NCI-H774 (cell line): ENCODE measurements at regions not wholly inside any gene's neighbourhood (a gene's known extent, or its start where the extent isn't known, plus 50 kb on each side); places are given as distances from the start of the nearest gene placed in this dataset.

Experiments used
- DNase-seq: peaks from one replicate; lab custom pipeline; 2025; lab: John Stamatoyannopoulos, UW

DNA sequence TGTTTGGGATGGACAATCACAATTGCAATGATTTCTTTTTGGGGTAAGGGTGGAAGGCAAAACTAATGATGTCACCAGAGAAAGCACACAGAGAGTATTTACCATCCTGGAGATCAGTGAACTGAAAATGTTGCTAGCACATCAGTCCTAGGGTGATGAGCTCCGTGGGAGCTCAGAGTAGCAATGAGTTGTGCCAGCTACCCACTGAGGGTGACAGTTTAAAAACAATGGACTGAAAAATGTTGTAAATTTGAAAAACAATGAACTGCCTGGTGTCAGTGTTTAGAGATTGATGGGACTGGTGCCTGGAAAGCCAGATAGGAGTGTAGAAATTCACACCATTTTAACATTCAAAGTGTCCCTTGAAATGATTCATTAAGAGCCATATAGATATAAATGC, 198.5 kb downstream of the ATP23 start:
- no peak for DNase-seq

DNA sequence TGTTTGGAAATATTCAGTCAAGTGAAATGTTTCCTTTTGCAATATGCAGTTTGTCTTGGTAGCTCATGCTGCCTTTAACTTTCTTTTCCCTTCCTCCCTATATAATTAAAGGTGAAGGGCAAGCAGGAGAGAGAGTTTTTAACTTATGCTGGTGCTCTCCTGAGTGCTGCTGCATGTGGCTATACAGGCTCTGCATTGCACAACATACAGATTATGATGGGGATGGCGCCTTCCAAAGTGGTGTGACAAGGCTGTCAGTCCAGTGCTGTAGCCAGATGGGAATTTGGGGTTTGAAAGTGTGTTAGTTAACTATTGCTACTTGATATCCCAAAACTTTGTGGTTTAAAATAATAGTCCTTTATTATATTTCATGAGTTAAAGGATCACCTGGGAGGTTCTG, 199.0 kb downstream of the ATP23 start:
- no peak for DNase-seq

DNA sequence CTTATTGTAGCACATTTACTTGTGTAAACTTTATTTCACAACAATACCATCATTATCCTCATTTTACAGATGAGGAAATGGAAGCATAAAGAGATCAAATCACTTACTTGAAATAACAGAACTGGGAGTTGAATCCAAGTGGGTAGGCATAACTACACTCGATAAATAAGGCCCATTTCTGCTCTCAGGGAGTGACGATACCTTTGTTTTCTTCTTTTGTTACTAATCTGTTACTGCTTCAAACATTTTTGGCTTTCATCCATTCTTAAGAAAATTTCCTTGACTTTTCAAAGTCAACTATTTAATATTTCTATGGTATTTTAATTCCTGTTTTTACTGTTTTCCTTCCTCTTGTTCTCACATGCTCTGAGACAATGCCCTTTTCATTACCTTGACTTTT, 201.6 kb downstream of the ATP23 start:
- no peak for DNase-seq

DNA sequence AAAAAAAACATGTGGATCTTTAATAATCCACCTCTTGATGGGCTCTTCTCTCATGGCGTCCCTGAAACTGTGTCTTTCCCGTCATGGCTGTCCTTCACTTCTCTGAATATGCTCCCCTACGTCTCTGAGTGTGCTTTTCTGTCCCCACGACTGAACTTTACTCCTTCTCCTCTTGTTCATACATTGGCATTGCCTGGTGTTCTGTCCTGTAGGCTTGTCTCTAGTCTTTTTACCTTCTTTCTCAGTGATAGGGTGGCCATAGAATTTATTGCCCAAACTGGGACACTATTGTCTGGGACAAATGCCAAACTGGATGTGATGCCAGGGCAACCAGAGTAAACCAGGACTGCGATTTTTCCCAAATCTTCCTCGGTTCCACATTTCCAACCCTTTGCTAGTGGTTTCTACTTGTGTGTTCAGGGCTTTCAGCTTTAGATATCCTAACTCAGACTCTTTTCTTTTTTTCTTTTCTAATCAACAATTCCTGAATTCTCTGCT, 202.2 kb downstream of the ATP23 start:
- DNase-seq: no peak

DNA sequence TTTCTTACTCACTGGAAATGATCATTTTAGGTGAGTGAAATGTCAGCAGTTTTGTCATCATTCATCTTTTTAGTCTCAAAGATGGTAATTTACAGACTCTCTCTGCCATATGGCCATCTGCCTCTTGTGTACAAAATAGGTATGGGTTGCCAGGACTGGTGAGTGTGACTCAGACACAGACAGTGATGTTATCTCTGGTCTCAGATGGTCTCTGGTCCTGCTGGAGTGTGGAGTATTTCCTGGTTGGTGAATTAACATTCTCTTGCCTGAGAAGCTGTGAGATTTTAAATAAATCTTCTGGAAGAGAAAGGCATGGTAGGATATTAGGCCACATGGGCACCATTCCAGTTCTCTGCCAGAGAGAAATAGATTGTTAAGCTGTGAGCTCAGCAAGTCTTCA, 207.0 kb downstream of the ATP23 start:
- DNase-seq: peak; percentile 27

DNA sequence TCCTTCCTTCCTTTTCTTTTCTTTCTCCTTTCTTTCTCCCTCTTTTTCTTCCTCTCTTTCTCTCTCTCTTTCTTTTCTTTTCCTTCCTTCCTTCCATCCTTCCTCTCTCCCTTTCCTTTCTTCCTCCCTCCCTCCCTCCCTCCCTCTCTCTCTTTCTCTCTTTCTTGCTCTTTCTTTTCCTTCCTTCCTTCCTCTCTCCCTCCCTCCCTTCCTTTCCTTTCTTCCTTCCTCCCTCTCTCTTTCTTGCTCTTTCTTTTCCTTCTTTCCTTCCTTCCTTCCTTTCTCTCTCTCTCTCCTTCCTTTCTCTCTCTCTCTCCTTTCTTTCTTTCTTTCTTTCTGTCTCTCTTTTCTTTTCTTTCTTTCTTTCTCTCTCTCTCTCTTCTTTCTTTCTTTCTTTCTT, 207.6 kb downstream of the ATP23 start:
- DNase-seq: no peak

DNA sequence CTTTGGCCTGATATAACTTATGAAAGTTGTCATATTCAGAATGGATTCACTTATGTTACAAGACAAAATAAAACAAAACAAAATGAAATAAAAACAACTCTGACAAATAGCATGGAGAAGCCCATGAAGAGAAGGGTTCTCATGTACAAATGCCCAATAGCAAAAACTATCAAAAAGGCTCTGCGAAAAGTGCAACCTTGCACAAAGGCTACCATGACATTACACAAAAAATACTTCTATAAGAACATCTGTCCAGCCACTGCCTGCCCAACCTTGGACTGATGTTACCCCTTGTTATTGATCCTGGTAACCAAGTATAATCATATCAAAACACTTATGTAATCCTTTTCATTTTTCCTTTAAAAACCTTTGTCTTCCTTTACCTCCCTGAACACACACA, 213.0 kb downstream of the ATP23 start:
- no peak for DNase-seq

DNA sequence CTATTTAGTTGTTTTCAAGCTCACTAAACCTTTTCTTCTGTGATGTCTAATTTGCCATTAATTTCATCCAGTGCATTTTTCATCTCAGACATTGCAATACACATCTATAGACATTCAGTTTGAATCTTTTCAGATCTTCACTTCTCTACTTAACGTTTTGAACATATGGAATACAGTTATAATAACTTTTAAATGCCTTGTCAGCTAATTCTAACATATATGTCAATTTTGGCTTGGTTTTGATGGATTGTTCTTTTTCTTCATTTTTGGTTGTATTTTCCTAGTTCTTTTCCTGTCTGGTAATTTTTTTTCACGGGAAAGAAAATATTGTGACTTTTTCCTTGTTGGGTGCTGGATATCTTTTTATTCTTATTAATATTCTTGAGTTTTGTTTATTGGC, 215.3 kb downstream of the ATP23 start:
- DNase-seq: no peak

DNA sequence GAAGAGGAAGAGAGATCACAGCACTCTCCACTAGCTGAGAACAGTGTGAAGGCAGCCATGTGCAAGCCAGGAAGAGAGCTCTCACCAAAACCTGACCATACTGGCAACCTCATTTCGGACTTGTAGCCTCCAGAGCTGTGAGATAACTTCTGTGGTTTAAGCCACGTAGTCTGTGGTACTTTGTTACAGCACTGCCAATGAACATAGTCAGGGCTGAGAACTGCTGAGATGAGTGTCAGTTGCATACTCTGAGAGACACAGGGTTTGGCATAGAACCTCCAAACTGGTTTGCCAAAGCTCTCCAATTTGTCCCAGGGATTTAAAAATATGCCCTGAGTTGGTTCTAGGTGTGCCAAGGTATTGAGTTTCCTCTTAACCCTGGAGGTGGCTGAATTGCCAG, 218.6 kb downstream of the ATP23 start:
- DNase-seq: no peak

DNA sequence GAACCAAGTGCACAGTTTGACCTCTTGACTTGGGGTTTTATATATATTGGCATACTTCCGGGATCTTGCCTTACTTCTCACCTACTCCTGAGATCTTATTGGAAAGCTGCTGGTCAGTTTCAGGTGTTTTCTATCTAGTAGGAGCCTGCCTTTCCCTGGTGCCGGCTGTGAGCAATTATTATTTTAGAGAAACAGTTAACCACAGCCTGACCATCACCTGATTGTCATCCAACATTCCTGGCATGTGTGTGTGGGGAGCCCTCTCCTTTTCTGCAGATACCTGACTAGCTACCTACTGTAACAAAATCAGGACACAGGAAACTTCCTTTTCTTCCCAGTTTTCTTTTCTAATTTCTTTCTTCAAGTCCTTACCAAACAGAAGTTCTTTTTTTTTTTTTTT, 220.4 kb downstream of the ATP23 start:
- DNase-seq: no peak

DNA sequence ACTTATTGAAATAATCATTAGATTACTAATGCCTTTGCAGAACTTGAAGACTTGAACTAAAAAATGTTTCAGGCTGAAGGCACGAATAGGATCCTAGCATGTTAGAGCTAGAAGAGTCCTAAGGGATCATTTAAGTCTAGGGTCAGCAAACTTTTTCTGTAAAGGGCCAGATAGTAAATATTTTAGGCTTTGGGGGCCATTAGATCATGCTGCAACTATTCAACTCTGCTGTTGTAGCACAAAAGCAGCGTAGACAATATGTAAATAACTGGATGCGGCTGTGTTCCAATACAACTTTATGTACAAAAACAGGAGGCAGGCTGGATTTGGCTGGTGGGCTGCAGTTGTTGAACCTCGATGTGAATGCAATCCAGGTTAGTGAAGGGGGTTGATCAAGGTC, 221.7 kb downstream of the ATP23 start:
- no peak for DNase-seq

DNA sequence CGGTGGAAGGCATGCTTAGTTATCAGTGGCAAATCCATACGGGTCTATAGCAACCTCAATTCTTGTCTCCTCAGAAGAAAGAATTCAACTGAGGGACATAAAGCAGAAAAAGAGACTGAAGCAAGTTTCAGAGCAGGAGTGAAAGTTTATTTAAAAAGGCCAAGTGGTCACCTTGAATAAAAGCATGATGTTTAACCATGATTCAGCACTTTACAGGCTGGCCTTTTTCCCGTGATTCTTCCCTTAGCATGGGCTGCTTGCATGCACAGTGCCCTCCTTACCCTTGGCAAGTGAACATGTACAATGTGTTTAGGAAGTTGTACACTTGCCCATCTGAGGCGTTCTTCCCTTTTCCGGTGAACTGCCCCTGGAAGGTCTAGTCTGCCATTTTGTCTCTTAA, 225.3 kb downstream of the ATP23 start:
- no peak for DNase-seq

DNA sequence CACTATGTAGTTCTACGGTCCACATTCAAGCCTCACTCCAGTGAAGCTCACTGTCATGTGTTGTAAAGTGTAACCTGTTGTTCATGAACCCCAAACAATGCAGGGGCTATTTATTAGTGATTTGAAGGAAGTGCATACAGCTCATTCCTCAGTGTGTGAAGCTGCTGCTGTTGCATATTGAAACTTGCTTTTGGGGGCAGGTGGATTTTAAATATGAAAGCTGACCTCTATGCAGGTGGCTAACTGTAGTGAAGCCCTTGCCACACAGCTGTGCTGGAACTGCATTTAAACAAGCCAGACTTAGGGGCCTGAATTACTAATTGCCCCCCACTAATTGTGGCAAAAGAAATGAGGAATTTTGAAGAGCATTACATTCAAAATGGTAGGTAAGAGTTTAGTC, 226.3 kb downstream of the ATP23 start:
- no peak for DNase-seq

DNA sequence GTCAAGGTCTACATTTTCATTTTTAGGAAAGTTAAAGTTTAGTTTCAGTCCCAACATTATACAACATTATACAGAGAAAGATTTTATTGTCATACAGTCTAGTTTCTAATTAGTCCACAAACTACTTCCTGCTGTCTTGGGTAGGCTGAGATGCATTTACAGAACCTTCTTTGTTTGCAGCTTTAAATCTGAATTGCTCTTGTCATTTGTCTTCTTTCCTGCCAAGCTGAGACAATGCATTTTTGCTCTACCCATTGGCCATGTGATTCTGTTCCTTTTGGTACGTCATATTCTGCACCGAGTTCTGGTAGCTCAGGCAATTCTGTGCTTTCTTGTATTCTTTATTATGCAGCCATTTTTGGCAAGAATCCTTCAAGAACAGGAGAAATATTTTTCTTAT, 228.5 kb downstream of the ATP23 start:
- no peak for DNase-seq

DNA sequence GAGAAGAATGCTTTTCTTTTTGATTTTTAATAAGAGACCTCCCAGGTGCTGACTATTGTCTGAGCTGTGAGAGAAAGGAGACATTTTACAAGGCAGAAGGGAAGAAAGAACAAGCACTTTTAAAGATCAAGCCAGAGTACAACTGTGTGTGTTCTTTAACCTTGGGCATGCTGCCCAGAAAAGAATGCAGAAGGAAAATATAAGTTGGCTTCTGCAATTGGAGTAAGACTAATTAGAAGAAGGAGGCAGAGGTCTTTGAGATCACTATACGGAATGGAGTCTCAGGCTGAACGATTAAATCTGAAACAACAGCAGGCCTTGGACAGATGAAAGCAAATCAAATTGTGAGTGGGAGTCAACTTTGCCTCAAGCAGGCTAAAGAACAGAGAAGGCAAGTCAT, 230.5 kb downstream of the ATP23 start:
- DNase-seq: no peak

DNA sequence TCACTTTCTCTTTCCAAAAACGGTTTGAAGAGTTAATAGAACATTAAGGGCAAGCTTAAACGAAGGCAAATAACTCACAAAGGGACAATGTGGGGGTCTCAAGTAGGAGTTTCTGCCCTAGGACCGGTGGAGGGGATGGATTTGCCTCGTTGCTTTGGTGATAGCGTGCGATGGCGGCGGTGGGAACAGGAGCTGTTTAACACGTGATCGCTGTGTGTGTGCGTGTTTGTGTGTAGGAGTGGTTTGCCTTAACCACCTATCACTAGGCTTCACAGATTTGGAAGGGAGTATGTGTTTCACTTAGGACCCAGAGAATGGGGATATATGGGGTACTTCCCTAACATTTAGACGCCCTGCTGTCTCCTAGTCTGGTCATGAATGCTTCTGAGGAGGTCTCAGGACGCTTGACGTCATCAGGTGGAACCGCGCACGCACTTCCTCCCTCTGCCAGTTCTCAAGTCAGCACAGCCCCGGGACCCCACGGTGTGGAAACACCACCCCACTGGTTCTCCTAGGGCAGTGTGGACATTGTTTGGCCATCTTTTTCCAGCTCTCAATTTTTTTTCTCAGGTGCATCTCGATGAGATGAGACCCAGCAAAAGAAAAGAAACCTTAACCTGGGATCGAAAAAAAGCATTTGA, 231.2 kb downstream of the ATP23 start:
- DNase-seq: no peak

DNA sequence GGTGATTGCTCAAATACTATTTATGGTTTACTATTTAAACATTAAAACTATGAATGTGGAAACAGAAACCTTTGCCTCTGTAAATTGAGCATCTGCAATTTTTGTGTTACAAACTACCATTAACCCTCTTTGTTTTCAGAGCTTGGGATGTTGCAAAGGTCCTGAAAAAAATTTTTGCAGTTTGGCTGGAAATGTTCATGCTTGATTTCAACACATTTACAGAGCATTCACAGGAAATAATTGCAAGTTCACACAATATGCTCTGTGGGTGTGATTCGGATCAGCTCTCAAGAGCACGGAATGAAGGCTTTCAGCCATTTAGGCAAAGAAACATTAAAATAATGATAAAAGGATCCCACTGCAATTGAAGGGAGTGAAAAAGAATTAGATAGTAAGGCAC, 232.9 kb downstream of the ATP23 start:
- no peak for DNase-seq

DNA sequence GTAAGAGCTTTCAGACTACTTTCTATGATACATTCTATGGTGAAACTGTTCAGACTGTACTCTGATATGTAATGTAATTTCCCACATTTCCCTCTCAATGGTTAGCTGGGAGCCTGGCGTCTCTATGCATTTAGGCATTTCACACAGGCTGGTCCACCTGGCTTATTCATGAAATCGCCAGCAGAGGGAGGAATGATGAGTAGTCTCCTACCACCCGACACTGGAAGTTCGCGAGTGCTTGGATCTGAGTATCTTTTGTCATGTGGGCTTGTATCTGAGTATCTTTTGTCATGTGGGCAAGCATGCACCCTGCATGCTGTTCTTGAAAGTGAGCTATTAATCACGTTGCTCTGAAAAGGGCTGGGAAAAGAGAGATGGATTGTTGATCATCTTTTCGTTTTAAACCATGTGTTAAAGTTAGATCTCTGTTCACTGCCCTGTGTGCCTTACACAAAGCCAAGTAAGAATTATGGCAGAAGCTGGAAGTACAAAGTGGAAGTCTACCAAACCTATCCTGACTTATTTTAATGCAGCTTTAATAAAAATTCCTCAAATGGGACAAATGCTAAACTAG, 235.0 kb downstream of the ATP23 start:
- DNase-seq: no peak

DNA sequence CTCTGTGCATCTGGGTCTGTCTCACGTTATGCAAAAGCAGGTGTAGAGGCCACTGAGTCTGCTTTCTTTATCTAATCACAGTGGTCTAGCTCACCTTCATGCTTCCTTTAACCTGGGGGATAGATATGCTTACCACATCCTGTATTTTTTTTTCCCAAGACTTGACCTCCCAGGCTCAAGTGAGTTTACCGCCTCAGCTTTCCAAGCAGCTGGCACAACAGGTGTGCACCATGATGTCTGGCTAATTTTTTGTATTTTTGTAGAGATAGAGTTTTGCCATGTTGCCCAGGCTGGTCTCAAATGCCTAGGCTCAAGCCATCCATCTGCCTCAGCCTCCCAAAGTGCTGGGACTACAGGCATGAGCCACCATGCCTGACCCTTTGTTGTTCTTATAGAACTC, 236.0 kb downstream of the ATP23 start:
- no peak for DNase-seq

DNA sequence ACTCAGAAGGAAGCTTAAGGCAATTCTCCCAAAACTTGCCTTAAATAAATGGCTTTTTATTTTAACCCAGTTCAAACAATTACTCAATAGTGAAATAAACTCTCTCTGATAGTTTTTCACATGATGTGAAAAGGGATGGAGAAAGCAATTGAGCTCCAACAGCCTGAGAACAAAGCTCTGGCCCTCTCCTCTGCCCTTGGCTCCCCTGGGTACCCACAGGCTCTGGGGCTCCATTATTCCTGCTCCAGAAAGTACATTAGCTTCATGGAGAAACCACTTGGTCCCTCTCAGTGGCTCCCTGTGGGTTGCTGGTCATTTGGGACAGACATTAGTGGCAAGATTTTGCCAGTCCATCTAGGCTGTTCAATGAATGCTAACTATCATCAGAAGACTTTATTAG, 242.8 kb downstream of the ATP23 start:
- no peak for DNase-seq

DNA sequence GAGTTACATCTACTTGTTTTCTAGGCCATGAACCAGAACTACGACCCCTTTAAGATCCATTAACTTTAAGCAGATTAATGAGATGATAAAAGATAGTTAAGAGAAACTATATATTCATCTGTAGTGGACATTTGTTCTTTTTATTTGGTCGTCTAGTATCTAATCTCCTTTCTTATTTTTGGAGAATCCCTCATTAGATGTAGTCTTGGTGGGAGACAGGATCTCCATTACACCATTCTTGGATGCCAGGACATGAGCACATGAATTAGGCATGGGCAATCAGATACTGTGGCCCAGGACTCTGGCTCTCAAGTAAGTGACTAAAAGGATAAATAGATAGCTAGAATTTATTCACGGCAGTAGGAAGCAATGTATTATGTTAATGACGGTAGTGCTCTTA, 245.0 kb downstream of the ATP23 start:
- DNase-seq: no peak

DNA sequence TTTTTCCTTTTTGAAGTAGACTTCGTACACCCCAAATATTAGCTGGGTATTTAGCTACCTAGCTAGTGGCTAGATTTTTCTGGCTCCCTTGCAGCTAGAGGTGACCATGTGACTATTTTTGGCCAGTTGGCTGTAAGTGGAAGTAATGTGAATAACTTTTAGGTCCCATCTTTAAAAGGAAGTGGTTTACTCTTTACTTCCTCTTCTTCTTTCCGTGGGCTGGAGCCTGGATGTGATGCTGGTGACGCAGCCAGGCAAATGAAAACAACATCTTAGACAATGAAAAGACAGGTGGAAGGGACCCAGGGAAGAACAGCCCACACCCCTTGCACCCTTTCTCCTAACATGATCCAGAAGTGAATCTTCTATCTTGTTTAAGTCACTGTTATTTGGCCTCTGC, 245.5 kb downstream of the ATP23 start:
- no peak for DNase-seq

DNA sequence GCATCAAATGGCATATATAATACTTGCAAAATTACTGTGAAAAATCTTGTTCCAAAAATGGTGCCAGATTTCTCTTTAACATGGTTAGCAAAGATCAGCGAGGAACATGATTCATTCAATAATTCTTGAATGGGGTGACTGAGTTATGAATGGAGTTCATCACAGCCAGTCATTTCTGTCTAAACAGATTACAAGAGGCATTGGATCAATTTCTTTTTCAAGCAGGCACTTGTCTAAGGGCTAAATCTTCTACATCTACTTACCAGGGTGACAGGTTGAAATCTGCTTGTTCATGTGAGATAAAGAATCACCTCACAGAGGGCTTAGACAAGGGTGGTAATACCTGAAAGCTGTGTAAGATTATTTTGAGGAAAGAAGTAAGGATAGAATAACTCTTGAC, 247.7 kb downstream of the ATP23 start:
- no peak for DNase-seq

DNA sequence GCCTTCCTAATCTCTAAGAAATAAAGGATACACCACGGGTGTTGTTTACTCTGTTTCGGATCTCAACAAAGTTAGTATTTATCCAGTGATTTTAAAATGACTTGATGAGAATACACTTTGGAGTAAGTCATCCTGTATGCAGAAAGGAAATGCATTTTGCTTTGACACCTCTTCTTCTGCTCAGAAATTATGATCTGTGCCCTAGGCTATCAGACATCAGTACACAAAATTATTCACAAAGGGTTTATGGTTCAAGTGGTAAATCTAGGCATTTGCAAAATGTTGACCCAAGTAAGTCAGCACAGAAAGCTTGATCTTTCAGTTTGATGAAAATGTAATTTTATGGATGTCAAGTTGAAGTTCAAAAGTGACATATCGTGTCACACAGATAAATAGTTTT, 248.5 kb downstream of the ATP23 start:
- DNase-seq: no peak
